NCI-H69 (cell line): ENCODE measurements at regions not wholly inside any gene's neighbourhood (a gene's known extent, or its start where the extent isn't known, plus 50 kb on each side); places are given as distances from the start of the nearest gene placed in this dataset.
"Not testable (repeated sequence)": the region's sequence is repeated elsewhere in the genome, so short reads cannot be mapped to it uniquely, and the experiment has no call there.

Experiments used
- DNase-seq: peaks from one replicate; lab custom pipeline; 2025; lab: John Stamatoyannopoulos, UW

DNA sequence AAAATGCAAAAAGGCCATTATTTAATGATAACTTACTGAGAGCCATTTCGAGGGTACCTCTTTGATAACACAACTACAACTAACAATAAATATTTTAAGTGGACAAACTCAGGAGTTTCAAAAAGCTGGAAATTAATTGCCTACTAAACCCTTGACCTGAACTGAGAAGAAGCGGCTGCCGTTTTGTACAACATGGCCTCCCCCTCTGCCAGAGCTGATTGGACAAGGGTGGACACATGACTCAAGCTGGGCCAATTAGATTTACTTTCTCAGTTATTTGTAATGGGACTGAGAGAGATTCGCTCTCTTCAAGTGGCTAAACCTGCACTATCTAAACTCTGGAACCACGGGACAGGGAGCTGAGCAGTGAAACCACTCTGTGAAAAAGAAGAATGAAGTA lies 135.9 kb upstream of the SERPINE2 start:
- DNase-seq, result no peak

DNA sequence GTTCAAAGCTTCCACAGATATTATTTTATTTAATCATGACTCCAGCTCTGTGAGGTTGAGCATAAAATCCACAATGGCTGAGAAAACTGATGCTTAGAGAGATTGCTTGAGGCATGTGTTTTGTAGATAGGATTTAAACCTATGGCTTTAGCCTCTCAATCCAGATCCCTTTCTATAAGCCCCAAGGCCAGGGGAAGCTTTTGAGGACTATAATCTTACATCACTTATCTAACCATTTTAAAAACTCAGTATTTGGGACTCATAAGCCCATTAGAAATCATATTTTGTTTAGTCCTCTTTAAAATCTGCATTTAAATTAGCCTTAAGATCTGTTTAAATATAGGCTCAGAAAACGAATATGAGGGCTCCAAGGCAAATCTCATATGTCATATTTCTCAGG lies 135.4 kb upstream of the SERPINE2 start:
- no peak for DNase-seq

DNA sequence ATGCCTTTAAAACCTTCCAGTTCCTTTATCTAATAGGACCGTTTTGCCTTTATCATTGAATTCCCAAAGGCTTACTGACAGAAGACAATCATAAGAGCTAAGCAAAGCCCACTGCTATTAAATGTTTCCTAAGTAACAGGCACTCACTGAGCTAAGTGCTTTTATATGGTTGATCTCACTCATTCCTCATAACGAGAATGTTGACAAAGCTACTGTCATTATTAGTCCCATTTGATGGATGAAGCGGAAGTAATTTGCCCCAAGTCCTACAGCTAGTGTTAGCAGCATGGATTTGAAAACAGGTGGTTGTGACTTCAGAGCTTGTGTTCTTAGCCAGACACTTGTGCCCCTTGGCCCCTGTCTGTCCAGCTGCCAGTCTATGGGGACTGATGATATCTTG lies 134.8 kb upstream of the SERPINE2 start:
- DNase-seq, result peak; percentile 11

DNA sequence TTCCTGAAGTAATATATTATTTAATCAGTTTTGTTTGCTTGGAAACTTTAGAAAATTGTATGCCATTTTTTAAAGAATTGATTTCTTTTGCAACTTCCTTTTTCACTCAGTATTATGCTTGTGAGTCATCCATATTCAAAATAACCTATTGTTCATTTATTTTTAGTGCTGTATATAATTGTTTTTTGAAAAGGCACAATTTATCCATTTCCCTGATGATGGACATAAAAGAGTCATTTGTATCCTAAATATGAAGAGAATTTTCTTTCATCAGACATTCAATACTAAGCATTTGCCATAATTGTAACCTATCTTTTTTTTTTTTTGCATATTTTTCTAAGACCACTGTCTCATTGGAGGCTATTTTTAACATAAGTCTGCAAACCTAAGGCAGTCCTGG lies 134.1 kb upstream of the SERPINE2 start:
- DNase-seq, result no peak

DNA sequence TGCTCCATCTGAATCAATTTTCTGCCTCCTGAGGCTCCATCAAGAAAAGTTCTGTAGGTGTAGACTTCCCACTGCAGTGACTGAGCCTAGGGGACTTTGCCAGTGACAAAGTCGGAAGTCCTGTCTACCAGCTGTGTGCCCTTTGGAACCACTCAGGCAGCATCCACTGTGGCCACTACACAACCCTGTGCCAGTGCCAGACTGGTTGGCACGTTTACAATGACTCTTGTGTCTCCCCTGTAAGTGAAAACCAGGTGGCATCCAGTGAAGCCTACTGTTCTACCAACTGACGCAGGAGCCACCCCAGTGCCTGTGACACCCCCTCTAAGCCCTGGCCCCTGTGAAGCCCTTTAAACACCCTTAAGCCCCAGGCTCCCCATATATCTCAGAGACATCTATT lies 132.1 kb upstream of the SERPINE2 start:
- no peak for DNase-seq

DNA sequence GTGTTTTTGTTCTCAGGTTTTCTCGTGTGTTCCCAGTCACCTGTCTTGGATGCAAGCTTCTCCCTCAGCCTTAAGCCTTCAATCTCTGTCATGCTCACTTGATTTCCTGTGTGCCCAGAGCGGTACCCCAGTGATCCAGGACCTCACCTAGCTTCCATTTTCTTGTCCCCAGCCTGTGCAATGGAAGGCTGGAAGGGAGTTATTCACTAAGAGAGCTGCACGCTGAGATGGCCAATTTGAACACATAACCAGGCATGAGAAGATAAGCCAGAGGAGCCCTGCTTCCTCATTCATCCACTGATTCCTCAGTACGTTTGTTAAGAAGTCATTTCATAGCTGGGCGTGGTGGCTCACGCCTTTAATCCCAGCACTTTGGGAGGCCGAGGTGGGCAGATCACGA lies 130.8 kb upstream of the SERPINE2 start:
- DNase-seq, result no peak

DNA sequence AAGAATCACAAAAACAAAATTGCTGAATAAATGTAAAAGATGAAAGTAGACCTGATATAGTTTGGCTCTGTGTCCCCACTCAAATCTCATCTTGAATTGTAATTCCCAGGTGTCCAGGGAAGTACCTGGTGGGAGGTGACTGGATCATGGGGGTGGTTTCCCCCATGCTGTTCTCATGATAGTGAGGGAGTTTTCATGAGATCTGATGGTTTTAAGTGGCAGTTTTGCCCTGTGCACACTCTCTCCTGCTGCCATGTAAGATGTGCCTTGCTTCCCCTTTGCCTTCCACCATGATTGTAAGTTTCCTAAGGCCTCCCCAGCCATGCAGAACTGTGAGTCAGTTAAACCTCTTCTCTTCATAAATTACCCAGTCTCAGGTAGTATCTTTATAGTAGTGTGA lies 128.7 kb upstream of the SERPINE2 start:
- DNase-seq, result not testable (repeated sequence)

DNA sequence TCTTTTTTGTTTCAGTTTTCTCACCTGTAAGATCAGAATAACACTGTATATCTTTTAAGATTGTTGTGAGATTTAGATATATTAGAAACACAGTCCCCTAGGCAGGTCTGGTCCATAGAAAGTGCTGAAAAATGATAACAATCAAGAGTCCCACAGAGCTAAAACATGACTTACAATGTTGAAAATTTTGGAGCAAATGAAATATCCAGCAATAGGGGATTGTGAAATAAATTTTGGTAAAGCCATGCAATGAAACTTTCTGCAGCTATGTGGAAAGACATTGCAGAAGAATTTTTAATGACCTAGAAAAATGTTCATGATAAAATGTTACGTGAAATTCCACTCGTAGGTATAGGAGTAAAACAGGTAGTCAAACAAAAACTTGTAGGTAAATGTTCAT lies 127.6 kb upstream of the SERPINE2 start:
- DNase-seq, result no peak

DNA sequence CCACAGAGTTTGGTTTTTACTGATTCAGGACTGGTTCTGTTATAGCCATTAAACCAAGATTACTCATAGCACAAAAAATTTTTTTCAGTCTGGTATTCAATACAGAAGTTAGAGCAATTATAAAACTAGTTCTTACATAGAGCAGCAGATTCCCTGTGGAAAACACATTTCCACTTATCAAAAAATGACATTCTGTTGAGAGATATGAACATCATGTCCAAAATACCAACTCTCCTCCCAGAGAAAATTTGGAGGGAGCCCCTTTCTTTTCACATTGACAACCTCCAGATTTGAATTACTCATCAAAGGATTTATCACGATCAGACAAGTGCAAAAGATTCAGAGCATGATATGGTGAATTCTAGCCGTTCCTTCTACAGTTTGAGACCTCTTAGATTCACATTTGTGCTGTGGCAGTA lies 126.8 kb upstream of the SERPINE2 start:
- DNase-seq, result no peak

DNA sequence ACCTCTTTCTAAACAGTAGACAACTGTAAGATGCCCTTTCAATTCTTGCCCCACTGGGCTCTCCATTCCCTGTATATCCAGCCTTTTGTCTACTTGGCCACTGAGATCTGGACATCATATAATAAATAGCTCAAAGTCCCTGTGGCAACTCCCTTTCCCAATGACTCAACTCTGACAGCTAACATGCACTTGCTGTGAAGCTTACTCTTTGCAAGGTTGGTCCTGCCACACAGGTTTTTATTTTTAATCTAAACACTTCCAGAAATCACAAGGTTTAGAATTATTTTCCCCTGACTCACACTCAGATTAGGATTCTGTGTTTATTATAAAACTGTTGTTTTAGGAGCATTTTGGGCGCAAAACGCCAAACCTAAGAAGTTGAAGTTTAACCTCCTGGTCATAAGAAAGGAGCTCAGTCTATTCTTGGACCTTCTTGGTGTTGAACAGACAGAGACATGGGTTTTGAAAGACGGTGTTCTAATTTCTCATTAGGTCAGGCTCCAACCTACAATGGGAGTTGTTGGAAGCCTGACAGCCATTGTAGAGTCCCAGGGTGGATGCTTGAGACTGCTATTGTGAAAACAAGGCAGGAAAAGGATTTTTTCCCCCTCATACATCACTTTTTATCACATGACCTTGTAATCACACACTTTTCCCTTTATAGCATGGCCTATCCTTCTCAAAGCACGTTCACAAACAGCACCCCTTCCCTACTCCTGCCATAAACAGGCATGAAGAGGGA lies 124.7 kb upstream of the SERPINE2 start:
- no peak for DNase-seq

DNA sequence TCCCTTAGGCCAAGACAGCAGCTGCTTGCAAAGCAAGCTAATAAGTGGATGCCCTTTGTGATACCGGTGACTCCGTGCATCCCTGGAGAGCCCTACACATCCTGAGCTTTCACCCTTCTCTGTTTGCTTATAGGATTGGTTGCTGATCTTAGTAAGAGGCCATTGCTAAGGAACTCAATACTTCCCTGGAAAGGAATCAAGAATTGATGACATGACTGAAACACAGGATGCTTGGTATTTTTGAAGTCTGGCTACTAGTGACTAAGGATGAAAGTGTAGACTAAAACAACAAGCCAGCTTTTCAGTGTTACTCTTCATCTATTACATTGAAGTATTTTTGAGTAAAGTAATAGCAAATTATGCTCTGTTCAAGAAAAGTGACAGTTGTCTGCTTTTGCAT lies 123.0 kb upstream of the SERPINE2 start:
- no peak for DNase-seq

DNA sequence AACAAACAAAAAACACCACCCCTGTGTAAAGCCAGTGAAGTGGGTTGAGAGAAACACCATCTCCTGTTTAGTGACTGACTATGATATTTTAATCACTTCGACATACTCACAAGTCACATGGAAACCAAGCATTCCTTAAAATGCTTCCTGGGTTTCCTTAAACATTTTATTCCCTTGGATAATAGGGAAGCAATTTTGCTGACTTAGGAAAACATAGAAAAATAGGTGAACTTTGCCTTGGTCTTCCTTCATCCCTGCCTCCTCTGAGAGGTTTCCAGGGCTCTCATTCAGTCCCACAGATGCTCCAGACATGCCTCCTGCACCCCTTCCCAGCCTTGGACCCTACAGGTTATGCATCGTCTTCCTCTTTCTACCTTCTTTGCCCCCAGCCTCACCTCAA lies 122.6 kb upstream of the SERPINE2 start:
- no peak for DNase-seq

DNA sequence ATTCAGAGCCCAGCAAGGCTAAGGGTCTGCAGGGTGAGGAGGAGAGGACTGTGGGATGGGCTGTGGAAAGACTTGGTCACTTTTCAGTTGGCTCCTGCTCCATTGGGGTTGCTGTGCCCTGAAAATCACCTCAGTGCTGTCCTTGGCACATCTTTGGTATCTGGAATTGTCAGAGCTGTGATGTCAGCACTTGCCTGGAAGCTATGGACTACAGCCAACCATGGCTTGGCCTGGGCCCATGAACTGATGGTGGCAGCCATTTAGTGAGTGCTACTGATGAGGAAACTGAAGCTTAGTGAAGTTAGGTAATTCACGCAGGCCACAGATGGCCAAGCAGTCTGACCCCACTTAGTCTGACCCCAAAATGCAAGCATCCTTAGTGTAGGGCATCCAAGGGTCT lies 121.8 kb upstream of the SERPINE2 start:
- DNase-seq, result no peak

DNA sequence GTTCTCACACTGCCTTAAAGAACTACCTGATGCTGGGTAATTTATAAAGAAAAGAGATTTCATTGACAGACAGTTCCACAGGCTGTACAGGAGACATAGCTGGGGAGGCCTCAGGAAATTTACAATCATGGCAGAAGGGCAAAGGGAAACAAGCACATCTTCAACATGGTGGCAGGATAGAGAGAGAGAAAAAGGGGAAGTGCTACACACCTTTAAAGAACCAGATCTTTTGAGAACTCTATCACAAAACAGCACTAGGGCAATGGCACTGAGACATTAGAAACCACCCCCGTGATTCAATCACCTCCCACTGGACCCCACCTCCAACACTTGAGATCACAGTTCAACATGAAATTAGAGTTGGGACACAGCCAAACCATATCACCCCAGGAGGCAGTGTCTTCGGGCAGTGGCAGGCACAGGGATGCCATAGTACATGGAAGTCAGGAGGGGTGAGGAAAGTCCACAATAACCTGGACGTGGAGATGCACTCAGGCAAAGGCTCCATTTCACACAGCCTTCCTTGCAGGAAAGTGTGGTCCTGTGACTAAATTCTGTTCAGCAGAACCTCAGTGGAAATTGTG lies 120.4 kb upstream of the SERPINE2 start:
- no peak for DNase-seq

DNA sequence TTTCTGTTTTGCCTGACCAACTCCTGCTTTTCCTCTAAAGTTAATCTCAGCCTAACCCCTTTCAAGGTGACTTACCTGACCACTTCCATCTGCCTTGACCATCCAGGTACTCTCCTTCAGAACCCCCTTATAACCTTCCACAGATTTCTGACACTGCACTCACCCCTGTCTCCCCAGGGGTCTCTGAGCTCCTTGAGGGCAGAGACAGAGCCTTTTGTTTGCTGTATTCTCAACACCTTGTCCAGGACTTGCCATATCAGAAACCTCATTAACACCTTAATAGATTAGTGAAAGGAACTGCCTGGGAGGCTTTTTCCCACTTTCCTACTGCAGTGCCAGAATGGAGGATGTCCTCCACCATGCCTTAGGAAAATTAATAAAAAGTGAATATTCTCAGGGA lies 119.7 kb upstream of the SERPINE2 start:
- no peak for DNase-seq

DNA sequence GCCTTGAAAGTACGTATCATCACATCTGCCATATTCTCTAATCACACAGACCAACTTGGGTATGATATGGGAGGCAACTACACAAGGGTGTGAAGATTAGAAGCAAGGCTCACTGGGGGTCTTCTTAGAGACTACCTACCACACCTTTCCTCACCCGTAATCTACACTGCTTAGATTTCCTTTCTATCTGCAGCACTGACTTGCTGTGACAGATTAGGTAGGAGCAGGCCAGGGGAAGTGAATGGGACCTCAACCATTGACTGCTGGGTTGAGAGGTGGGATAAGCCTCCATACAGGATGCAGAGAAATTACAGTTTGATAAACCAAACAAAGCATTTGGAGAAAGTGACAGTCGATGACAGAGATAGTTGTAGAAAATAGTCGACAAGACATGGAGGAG lies 119.0 kb upstream of the SERPINE2 start:
- DNase-seq, result no peak

DNA sequence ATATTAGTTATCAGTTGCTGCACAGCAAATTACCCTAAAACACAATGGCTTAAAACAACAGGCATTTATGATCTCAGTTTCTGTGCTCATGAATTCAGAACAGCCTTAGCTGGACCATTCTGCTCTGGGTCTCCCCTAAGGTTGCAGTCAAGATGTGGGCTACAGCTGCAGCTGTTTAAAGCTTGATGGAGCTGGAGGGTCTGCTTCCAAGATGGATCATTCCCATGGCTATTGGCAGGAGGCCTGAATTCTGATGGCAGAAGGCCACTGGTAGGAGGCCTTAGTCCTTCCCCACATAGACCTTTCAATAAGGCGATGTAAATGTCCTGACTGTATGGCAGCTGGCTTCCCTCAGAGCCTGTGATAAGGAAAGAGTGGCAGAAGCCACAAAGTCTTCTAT lies 118.6 kb upstream of the SERPINE2 start:
- DNase-seq, result no peak

DNA sequence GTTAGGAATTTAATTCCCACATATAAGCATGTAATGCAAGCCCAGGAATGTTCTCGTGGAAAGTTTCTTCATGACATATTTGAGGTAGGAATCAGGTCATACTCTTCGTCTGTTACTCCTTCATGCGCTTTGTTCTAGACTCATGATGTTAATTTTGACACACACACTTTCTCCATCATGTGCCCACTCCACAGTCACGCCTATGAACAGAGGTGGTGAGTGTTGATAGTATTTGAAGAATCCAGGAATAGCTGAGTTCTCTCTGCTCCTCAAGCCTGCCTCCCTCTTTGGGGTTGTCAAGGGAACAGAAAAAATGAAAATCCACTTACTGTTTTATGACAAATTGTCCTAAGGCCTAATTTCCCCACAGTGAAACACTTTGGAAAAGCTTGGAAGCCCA lies 117.3 kb upstream of the SERPINE2 start:
- no peak for DNase-seq

DNA sequence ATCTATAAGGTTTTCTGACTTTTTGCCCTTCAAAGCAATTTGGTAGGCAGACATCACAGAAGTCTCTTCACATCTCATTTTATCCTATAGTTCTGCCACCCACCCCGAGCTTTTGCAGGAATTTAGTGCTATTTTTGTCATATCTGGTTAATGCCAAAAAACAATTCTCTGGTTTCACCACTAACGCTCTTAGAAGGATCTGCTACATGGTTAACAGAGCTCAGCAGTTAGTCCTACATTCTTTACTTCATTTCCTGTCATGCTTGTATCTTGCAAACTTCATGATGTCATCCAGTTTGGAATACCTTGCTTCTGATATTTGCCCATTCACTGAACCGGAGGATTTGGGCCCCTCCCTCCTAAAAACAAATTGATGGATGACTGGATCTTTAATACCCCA lies 116.8 kb upstream of the SERPINE2 start:
- DNase-seq, result no peak

DNA sequence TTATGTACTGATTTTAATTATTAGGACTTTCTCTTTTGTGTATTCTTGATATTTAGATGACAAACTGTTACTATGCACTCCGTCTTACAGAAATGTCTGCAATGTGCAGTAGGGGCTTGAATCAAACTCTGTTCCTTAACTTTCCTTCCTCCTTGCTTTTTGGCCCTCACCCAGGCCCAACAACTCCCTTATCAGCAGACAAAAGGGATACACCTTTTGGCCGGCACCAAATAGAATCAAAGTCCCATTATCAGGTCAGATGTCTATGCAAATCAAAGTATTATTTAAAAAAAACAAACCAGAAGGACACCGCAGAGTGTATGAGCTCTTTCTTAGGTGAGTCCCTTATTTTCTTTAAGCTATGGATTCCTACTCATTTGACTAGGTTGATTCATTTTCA lies 116.3 kb upstream of the SERPINE2 start:
- no peak for DNase-seq

DNA sequence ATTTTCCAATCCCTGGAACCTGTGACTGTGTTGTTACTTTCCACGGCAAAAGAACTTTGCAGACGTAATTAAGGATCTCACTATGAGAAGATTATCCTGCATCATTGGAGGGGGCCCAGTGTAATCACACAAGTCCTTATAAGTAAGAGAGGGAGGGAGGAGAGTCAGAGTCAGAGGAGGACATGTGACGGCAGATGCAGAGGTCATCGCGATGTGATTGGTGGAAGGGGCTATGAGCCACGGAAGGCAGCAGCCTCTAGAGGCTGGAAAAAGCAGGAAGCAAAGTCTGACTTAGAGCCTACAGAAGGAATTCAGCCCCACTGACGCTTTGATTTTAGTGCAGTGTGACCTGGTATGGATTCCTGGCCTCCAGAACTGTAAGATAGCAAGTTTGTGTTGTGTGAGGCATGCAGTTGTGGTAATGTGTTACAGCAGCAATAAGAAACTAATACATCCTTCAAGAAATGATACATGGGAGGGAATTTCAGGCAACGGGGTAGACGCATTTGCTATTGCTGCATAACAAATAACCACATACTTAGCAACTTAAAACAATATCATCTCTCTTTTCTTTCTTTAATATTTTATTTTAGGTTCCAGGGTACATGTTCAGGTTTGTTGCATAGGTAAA lies 112.7 kb upstream of the SERPINE2 start:
- DNase-seq, result peak; percentile 1

DNA sequence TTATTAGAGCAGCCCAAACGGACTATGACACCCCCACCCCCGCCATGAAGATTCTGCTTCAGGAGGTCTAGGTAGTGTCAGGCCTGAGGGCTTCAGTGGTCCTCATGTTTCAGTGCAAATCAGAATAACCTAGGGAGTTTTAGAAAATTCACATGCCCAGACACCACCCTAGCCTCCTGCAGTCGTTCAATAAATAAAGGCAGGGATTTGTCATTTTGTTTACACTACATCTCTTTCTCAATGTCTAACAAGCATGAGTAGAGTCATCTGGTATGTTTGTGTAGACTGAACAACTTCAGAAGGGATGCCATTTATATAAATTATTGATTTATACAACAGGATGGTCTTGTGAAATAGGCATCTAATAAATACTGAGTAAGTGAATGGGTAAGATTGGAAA lies 112.1 kb upstream of the SERPINE2 start:
- no peak for DNase-seq

DNA sequence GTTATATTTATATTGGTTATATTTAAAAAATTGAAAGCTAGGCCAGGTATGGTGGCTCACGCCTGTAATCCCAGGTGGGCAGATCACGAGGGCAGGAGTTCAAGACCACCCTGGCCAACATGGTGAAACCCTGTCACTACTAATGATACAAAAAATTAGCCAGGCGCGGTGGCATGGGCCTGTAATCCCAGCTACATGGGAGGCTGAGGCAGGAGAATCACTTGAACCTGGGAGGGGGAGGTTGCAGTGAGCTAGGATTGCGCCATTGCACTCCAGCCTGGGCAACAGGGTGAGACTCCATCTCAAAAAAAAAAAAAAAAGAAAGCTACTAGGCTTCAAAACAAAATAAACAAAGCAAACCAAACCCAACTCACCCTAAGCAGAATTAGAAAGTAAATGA lies 109.0 kb upstream of the SERPINE2 start:
- not testable (repeated sequence) for DNase-seq

DNA sequence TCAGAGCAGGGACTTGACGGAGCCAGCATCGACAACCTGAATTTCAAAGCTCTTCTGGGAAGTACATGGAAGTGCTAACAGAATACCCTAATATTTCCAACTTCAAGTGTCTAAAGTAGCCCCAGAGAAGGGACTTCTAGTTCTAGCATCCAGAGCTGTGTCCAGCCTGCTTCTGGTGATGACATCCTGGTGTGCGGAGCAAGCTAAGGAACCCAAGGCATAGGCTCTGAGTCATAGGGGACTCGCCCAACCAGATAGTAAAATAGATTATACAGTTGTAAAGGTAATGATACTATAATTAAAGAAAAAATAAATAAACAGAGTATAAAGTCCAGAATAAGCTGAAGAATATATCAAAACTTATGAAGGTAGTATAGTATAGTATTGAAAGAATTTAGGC lies 108.1 kb upstream of the SERPINE2 start:
- no peak for DNase-seq
